Osteoblast (primary cell): ENCODE measurements at regions not wholly inside any gene's neighbourhood (a gene's known extent, or its start where the extent isn't known, plus 50 kb on each side); places are given as distances from the start of the nearest gene placed in this dataset.

Source experiments
- DNase-seq: peaks from one replicate; pipeline ENCODE4 v3.0.0; 2011; ENCODE audit warnings: low spot score, mixed read lengths; ENCODE audit not compliant: insufficient read length; ENCODE audit errors: missing footprints
- H2AFZ ChIP-seq: 2 replicates; pipeline ENCODE4 v1.6.0; 2011; ENCODE audit warnings: mild to moderate bottlenecking, low read length
- H3K27ac ChIP-seq: 2 replicates; pipeline ENCODE4 v1.5.1; 2011; ENCODE audit warnings: mild to moderate bottlenecking, low read depth, low read length, moderate library complexity
- H3K27me3 ChIP-seq: 2 replicates; pipeline ENCODE4 v1.6.0; 2012; ENCODE audit warnings: mild to moderate bottlenecking, control low read depth, inconsistent platforms, low read length, moderate library complexity; ENCODE audit not compliant: insufficient read depth
- H3K36me3 ChIP-seq: 2 replicates; pipeline ENCODE4 v1.5.1; 2011; ENCODE audit warnings: mild to moderate bottlenecking, low read length, control low read depth, moderate library complexity; ENCODE audit not compliant: insufficient read depth
- H3K4me1 ChIP-seq: 2 replicates; pipeline ENCODE4 v1.5.1; 2011; ENCODE audit warnings: mild to moderate bottlenecking, low read length, control low read depth, moderate library complexity; ENCODE audit not compliant: insufficient read depth
- H3K4me2 ChIP-seq: 2 replicates; pipeline ENCODE4 v1.6.0; 2011; ENCODE audit warnings: mild to moderate bottlenecking, low read length; ENCODE audit not compliant: insufficient read depth
- H3K4me3 ChIP-seq: fragments of 200-600 bp; sonication (generic); 3 replicates; pipeline ENCODE4 v1.5.1; 2012; ENCODE audit warnings: mild to moderate bottlenecking, low read length, inconsistent platforms; ENCODE audit not compliant: insufficient read depth
- H3K79me2 ChIP-seq: 2 replicates; pipeline ENCODE4 v1.6.0; 2012; ENCODE audit warnings: mild to moderate bottlenecking, low read length, control low read depth, inconsistent platforms; ENCODE audit not compliant: insufficient read depth
- H3K9me3 ChIP-seq: 2 replicates; pipeline ENCODE4 v1.5.1; 2011; ENCODE audit warnings: low read depth, low read length, control low read depth
- H4K20me1 ChIP-seq: 2 replicates; pipeline ENCODE4 v1.6.0; 2012; ENCODE audit warnings: mild to moderate bottlenecking, low read length, control low read depth; ENCODE audit not compliant: insufficient read depth
- TF ChIP-seq, protein P1 (sequence below): IDR thresholded peaks from 2 replicates; pipeline ENCODE4 v1.5.1; 2011; ENCODE audit warnings: mild to moderate bottlenecking, low read depth, low read length, moderate library complexity; ENCODE audit errors: extremely low read depth

DNA sequence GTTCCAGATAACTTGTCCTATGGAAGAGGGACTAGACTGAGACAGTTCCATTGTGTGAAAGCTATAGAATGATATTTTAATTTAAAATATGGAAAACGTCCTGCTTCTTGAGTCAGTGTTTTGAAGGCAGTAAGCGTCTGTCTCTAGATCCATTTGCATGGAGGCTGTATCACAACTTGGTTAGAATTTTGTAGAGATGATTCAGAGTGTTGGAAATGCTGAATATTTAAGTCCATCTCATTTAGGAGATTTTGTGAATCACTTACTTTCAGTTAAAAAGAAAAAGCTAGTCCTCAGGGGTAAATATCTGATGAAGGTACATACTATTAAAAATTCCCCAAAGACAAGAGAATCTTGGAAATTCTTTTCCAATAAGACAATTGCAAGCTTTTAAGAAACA is 72.7 kb downstream of the FANCF start:
- Histone ChIP-seq H3K4me1 (no peaks in the 10 kb centered on the region), H2AFZ (no peak overlapping the region), H4K20me1 (no peaks in the 10 kb centered on the region), H3K79me2 (no peaks in the 10 kb centered on the region), H3K4me2 (no peak overlapping the region), H3K36me3 (no peaks in the 10 kb centered on the region), H3K27me3 (no peaks in the 10 kb centered on the region), H3K4me3 (no peak overlapping the region), H3K27ac (no peak overlapping the region), H3K9me3 (no peaks in the 10 kb centered on the region)
- DNase-seq = no peak
- TF ChIP-seq, protein P1, sequence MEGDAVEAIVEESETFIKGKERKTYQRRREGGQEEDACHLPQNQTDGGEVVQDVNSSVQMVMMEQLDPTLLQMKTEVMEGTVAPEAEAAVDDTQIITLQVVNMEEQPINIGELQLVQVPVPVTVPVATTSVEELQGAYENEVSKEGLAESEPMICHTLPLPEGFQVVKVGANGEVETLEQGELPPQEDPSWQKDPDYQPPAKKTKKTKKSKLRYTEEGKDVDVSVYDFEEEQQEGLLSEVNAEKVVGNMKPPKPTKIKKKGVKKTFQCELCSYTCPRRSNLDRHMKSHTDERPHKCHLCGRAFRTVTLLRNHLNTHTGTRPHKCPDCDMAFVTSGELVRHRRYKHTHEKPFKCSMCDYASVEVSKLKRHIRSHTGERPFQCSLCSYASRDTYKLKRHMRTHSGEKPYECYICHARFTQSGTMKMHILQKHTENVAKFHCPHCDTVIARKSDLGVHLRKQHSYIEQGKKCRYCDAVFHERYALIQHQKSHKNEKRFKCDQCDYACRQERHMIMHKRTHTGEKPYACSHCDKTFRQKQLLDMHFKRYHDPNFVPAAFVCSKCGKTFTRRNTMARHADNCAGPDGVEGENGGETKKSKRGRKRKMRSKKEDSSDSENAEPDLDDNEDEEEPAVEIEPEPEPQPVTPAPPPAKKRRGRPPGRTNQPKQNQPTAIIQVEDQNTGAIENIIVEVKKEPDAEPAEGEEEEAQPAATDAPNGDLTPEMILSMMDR = no peak

DNA sequence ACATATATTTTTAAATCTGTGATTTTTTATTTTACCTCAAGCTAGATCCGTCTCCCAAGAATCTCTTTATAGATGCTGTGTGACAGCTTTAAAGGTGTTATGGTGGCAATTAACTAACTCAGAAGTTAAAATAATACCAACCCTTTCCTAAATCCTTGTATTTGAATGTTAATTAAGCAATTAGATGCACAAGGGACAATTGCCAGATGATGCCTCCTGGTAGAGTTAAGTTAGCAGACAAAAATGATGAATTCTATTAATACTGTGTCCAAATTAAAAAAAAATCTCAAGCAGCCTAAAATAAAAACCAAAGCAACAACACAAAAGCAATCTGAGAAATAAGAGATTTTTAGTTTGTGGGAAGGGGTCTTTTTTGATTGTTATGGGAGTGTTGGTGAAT is 78.9 kb downstream of the FANCF start:
- no peak for DNase-seq
- no peak overlapping the region for H3K4me2 ChIP-seq
- TF ChIP-seq, protein P1 = no peak

DNA sequence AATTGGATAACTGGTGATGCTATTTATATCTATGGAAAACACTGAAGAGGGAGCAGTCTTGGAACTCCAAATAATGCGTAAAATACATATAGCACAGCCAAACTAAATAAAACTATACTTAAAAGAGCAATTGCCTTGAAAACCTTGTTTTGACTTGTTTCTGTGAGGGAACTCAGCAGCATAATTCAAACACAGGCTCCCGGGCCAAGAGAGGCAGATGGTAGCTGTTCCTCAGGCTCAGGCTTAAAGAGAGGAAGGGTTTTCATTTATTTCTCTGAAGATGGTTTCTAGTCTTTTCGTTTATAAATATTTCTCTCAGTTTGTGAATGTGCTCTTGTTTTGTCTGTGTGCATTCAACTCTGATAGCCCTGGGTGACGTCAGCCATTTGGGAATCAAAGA is 82.4 kb downstream of the FANCF start:
- H2AFZ ChIP-seq = no peak overlapping the region
- no peaks in the 10 kb centered on the region for H3K36me3 ChIP-seq
- no peak overlapping the region for H3K27ac ChIP-seq
- no peak overlapping the region for H3K4me3 ChIP-seq
- H3K4me2 ChIP-seq = no peak overlapping the region
- no peaks in the 10 kb centered on the region for H3K27me3 ChIP-seq
- TF ChIP-seq, protein P1 = no peak
- no peaks in the 10 kb centered on the region for H4K20me1 ChIP-seq
- no peaks in the 10 kb centered on the region for H3K79me2 ChIP-seq
- H3K9me3 ChIP-seq = no peaks in the 10 kb centered on the region
- no peaks in the 10 kb centered on the region for H3K4me1 ChIP-seq
- no peak for DNase-seq

More for the DNA sequence above, 78.9 kb downstream of the FANCF start:
- Histone ChIP-seq H3K27me3 (no peaks in the 10 kb centered on the region), H3K4me1 (no peaks in the 10 kb centered on the region), H3K27ac (no peak overlapping the region), H2AFZ (no peak overlapping the region), H4K20me1 (no peaks in the 10 kb centered on the region), H3K79me2 (no peaks in the 10 kb centered on the region), H3K36me3 (no peaks in the 10 kb centered on the region), H3K4me3 (no peak overlapping the region), H3K9me3 (no peaks in the 10 kb centered on the region)

DNA sequence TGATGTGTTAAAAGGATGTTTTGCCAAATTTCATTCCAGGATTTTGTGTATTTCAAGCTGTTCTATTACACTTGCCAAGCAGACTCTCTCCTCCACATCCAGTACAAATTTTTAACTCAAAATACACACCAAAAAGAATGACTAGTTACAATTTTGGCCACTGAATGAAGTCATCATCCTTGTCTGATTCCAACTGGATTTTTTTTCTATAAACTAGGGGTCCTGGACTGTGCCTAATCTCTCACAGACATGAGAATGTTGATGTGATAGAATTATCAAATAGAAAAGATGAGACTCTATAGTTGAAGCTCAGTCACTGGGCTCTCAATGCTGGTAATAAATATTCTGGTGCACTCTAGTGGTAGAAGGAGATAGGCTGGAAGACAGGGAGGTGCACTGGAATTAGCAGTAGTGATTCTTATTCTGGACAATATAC is 85.8 kb downstream of the FANCF start:
- no peak overlapping the region for H3K4me3 ChIP-seq
- no peak overlapping the region for H3K4me2 ChIP-seq
- no peaks in the 10 kb centered on the region for H3K4me1 ChIP-seq
- H3K9me3 ChIP-seq = no peaks in the 10 kb centered on the region
- no peaks in the 10 kb centered on the region for H3K79me2 ChIP-seq
- H3K27ac ChIP-seq = no peak overlapping the region
- H3K36me3 ChIP-seq = no peaks in the 10 kb centered on the region
- TF ChIP-seq, protein P1 = peak; percentile 13
- no peaks in the 10 kb centered on the region for H4K20me1 ChIP-seq
- no peaks in the 10 kb centered on the region for H3K27me3 ChIP-seq
- no peak overlapping the region for H2AFZ ChIP-seq
- no peak for DNase-seq
